ENCODE measurements at regions not wholly inside any gene's neighbourhood (a gene's known extent, or its start where the extent isn't known, plus 50 kb on each side); places are given as distances from the start of the nearest gene placed in this dataset.

GRCh38 chr14:94960285-94961001 lies 190.5 kb upstream of the GSC start:
- no peak for DNase-seq (ENCODE audit: low spot score)

GRCh38 chr14:94953541-94954260 lies 183.8 kb upstream of the GSC start:
- no peak for DNase-seq (ENCODE audit: low spot score)

GRCh38 chr14:94952097-94952496 lies 182.2 kb upstream of the GSC start:
- no peak for DNase-seq (ENCODE audit: low spot score)

GRCh38 chr14:94946244-94946643 lies 176.3 kb upstream of the GSC start:
- DNase-seq (ENCODE audit: low spot score) = no peak

- no peak for DNase-seq (ENCODE audit: low spot score)
These were observed 175.7 kb upstream of the GSC start for GRCh38 chr14:94945615-94946014.

- DNase-seq (ENCODE audit: low spot score) = no peak
These were observed 174.8 kb upstream of the GSC start for GRCh38 chr14:94944636-94945258.

- no peak for DNase-seq (ENCODE audit: low spot score)
These were observed 172.7 kb upstream of the GSC start for GRCh38 chr14:94942601-94943000.

- no peak for DNase-seq (ENCODE audit: low spot score)
These were observed 171.4 kb upstream of the GSC start for GRCh38 chr14:94941311-94941710.

- DNase-seq (ENCODE audit: low spot score) = no peak
These were observed 170.5 kb upstream of the GSC start for GRCh38 chr14:94940263-94940993.

GRCh38 chr14:94938016-94938415 lies 168.1 kb upstream of the GSC start:
- no peak for DNase-seq (ENCODE audit: low spot score)

- no peak for DNase-seq (ENCODE audit: low spot score)
These were observed 167.2 kb upstream of the GSC start for GRCh38 chr14:94936901-94937685.

GRCh38 chr14:94936401-94936892 lies 166.5 kb upstream of the GSC start:
- DNase-seq (ENCODE audit: low spot score) = no peak

- DNase-seq (ENCODE audit: low spot score) = no peak
These were observed 165.9 kb upstream of the GSC start for GRCh38 chr14:94935706-94936300.

GRCh38 chr14:94934276-94934810 lies 164.4 kb upstream of the GSC start:
- no peak for DNase-seq (ENCODE audit: low spot score)

- DNase-seq (ENCODE audit: low spot score) = no peak
These were observed 163.6 kb upstream of the GSC start for GRCh38 chr14:94933486-94933885.

GRCh38 chr14:94932589-94932988 lies 162.7 kb upstream of the GSC start:
- DNase-seq (ENCODE audit: low spot score) = no peak

- no peak for DNase-seq (ENCODE audit: low spot score)
These were observed 160.8 kb upstream of the GSC start for GRCh38 chr14:94930690-94931089.

- no peak for DNase-seq (ENCODE audit: low spot score)
These were observed 159.4 kb upstream of the GSC start for GRCh38 chr14:94929354-94929753.

GRCh38 chr14:94926176-94926575 lies 156.3 kb upstream of the GSC start:
- DNase-seq (ENCODE audit: low spot score) = no peak

GRCh38 chr14:94925416-94926173 lies 155.7 kb upstream of the GSC start:
- no peak for DNase-seq (ENCODE audit: low spot score)

All from kidney tubule cell (primary cell).